Tongue (tissue), 1 donor: ENCODE measurements at regions not wholly inside any gene's neighbourhood (a gene's known extent, or its start where the extent isn't known, plus 50 kb on each side); places are given as distances from the start of the nearest gene placed in this dataset.
"Not testable (repeated sequence)": the region's sequence is repeated elsewhere in the genome, so short reads cannot be mapped to it uniquely, and the experiment has no call there.

Experiments used
- DNase-seq: peaks from one replicate; pipeline ENCODE4 v3.0.0-alpha.2; 2015

- DNase-seq = no peak
Observed at GRCh38 chr16:79892278-79892677, 291.7 kb upstream of the MAF start.

DNA sequence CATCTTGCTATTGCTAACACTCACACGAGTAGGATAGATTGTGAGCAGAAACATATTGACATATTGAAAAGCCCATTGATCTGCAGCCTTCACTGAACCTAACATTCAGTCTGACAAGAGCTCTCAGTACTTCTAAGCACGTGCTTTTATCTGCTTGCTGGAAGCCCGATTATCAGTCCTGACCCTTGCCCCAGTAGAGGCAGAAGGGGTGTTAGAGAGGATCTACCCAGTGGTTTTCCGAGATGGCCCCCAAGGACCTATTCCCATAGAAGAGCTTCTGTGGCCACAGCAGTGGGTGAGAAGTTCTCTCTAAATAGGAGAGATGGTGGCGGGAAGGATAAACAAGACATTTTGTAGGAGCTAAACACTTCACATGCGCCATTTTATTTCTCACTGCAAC lies 290.9 kb upstream of the MAF start:
- no peak for DNase-seq

GRCh38 chr16:79887541-79888540 lies 287.3 kb upstream of the MAF start:
- DNase-seq = no peak

- peak; percentile 14 for DNase-seq
Observed at GRCh38 chr16:79885320-79885719, 284.8 kb upstream of the MAF start.

GRCh38 chr16:79883494-79883893 lies 283.0 kb upstream of the MAF start:
- DNase-seq = no peak

- DNase-seq = no peak
Observed at GRCh38 chr16:79882340-79883005, 281.9 kb upstream of the MAF start.

DNA sequence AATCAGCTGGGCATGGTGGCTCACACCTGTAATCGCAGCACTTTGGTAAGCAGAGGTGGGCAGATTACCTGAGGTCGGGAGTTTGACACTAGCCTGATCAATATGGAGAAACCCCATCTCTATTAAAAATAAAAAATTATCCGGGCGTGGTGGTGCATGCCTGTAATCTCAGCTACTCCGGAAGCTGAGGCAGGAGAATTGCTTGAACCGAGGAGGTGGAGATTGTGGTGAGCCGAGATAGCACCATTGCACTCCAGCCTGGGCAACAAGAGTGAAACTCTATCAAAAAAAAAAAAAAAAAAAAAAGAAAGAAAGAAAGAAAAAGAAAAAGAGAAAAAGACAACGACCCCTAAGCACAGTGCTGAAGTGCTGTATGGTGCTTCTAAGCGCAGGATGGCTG lies 280.6 kb upstream of the MAF start:
- not testable (repeated sequence) for DNase-seq

DNA sequence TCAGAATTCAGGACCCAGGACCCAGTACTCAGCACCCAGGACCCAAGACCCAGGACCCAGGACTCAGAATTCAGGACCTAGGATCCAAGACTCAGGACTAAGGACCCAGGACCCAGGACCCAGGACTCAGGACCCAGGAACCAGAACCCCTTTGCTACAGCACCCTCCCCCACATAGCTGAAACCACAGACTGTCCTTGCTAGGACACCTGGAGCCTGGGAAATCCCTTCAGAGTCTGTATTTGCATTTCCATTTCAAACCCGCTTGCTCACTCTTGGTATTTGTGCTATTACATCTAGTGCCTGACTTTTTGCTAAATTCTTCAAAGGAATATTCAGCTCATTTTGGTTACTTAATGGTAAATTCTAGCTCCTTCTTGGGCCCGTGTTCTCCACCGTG lies 275.8 kb upstream of the MAF start:
- no peak for DNase-seq

DNA sequence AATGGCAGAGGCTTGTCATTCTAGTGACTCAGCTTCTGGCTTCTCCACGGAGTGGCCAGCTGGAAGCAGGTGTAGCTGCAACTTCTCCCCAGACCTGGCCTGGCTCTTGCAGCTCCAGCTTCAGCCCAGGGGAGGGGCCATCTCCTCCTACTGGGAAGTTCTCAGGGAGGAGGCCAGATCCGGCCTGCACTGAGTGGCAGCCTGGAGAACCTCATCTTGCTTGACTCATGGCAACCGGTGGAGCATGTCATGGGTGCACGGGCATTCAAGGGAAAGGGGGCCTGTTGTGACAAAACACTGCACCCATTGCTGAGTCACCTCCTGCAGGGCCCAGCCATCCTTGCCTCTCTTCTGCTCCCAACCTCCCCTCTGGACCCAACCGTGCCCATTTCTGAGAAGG lies 273.9 kb upstream of the MAF start:
- no peak for DNase-seq

GRCh38 chr16:79873825-79874224 lies 273.3 kb upstream of the MAF start:
- DNase-seq = no peak

DNA sequence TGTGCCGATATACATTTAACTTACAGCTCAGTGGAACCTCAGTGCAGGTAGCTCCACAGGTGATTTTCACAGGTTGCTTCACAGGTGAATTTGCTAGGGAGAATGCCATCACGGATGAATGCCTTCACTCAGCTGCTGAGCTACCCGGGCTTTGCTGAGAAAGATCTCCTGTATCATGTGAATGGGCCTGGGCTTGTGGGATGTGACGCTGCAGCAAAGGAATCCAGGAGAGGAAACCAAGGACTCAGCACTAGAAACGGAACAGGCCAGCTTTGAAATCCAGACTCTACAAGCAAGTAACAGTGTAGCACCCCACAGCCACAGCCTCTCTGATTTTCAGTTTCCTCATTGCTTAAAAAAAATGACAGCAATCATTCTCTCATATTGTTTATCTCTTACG lies 271.4 kb upstream of the MAF start:
- peak; percentile 16 for DNase-seq

- DNase-seq = no peak
Observed at GRCh38 chr16:79870016-79870886, 269.7 kb upstream of the MAF start.

GRCh38 chr16:79869304-79870015 lies 268.9 kb upstream of the MAF start:
- DNase-seq = no peak

DNA sequence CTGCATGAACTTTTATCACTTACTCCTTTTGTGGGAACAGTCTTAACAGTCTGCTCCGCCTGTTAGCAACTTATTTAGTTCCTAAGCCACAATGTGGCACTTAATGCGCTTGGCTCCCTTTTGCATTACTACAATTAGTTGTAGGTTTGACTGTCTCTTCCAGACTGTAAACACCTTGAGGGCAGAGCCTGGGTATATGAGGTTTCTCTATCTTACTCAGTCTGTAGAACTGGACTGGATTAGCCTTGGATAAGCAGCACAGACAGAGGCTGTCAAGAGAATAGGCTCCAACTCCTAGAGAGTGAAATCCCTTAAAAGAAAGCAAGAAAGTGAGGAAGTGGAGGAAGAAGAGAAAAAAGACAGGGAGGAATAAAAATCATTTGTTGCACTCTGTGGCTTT lies 268.3 kb upstream of the MAF start:
- no peak for DNase-seq

DNA sequence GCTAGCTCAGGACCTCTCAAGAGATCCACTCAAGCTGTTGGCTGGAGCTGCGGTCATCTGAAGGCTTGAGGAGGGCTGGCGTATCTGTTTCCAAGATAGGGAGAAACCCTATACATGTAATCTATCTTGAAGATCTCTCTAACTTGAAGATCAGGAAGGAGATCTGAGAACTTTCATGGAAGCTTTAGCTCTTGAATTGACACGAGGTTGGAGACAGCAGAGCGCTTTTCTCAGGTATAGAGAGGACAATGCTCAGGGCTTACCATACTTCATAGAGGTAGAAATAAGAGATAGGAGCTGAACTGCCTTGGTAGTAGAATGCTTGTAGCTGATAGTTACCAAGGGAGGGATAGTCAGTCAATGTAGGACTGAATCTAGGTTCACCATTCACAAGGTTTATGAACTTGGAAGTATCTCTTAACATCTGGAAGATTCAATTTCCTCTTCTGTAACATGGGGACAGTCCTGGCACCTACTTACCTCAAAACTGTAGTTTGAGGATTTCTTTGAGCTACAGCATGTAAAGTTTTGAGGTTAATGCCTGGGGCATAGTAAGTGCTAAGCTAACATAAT lies 267.0 kb upstream of the MAF start:
- DNase-seq = no peak

- DNase-seq = no peak
Observed at GRCh38 chr16:79865918-79866317, 265.4 kb upstream of the MAF start.

- no peak for DNase-seq
Observed at GRCh38 chr16:79864781-79865391, 264.3 kb upstream of the MAF start.

DNA sequence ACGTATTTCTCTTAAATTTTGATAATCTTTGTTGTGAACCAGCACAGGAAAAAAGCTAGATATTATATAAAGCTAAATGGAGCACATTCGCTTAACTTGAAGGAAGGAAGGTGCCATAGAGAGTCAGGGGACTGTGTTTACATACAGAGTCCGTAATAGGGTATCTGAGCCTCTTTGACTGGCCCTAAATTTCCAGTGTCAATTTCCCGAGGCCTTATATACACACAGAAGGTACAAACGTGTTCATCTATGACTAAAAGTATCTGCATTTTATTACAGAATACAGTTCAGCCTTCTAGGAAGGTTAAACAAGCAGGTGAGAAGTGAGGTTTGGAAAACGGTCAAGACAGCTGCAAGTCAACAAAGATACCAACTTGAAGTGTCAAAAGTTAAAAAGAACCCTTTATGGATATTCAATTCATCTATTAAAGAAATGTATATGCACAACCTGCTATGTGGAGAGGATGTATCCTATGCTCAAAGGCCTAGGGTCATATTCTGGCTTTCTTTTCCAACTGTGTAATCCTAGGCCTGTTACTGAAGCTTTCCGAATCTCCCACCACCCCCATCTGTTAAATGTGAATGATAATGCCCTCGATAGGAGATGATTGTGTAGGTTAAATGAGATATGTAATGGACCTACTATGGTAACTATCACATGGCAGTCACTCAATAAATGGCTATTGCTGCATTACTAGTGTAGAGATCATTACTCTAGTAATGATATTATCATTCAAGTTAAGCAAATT lies 263.7 kb upstream of the MAF start:
- no peak for DNase-seq

- no peak for DNase-seq
Observed at GRCh38 chr16:79863128-79864031, 262.8 kb upstream of the MAF start.
